GM19452 (cell line): ENCODE measurements at regions not wholly inside any gene's neighbourhood (a gene's known extent, or its start where the extent isn't known, plus 50 kb on each side); places are given as distances from the start of the nearest gene placed in this dataset.

Experiments used
- ATAC-seq: cut with Tn5 transposase; IDR thresholded peaks from one replicate; pipeline ENCODE4 v1.9.1; 2021; ENCODE audit not compliant: unreplicated experiment

GRCh38 chr4:177569434-177569833, 127.2 kb upstream of the AGA start:
- ATAC-seq: no peak

DNA sequence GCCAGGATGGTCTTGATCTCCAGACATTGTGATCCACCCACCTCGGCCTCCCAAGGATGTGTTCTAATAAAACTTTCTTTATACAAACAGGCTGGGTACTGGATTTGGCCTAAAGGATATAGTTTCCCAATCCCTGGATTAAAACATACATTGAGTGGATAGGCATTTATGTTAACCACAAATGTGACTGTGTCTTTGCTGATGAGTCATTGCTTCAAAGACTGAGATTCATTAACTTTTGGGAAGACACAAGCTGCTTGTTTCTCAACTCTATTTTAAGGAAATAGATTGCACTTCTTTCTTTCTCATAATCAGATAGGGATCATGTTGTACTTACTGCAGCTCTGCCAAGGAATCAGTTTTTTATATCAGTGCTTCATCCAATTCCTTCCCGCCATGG, 131.3 kb upstream of the AGA start:
- ATAC-seq: no peak

DNA sequence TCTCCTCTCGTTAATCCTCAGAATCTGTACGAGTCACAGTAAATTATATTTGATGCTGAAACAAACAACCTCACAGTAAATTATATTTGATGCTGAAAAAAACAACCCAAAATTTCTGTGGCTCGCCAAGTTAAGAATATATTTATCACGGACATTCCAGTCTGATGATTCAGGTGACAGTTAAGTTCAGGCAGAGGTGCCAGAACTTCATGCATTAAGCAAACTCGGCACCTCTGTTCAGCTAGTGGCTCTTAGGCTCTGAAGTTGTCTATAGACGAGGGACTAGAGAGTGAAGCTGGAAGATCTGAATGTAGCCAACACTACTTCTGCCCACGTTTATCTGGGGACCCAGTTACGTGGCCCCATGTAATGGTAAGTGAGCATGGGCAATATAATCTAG, 132.2 kb upstream of the AGA start:
- ATAC-seq: no peak

DNA sequence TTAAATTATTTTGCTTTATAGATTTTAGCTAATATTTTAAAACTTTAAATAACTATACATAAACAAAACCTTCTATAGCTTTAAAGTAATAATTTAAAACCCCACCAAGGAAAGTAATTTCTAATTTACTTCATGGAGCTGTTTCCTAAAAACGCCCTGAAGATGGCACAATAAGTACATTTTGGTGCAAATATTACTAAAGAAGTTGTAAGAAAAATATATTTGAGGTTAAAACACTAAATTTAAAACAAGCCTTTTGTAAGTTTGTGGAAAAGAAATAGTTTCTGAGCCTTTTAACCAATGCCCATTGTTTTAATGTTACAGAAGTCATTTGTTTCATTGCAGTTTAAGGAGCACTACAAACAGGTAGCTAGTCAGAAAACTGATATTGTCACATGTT, 137.4 kb upstream of the AGA start:
- no peak for ATAC-seq

GRCh38 chr4:177582992-177583391, 140.8 kb upstream of the AGA start:
- no peak for ATAC-seq

DNA sequence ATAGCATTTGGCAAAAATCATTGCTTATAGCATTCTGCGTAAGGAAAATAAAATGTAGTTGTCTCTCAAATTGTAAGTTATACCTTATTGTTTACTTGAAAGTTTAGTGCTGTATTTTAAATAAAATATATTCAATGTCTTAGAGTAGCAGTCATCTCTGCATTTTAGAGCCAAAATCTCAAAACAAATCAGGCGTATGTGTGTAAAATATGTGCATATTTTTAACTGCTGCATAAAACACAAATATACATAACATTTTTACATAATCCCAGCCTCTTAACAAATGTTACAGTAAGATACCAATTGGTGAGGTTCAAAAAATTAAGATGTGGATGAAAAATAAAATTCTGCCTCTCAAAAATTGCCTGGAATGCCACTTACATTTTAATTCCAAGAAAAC, 145.8 kb upstream of the AGA start:
- ATAC-seq: no peak

DNA sequence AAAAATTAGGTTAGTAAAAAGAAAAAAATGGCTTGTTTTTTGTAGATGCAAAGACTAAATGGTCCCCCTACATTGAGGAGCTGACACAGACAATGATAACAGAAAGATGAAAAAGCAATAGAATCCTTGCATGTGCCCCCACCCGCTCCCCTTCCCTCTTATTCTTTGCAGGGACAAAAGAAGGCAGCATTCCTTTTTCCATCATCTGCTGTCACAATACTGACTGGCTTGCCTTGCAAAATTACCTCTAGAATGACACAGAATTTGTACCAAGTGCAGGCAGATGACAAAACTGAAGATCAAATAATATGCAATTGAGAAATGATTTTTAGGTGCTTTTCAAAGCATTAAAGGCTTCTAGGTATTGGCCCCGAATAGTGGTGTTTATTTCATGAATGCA, 153.1 kb upstream of the AGA start:
- ATAC-seq: no peak

GRCh38 chr4:177596035-177596434, 153.8 kb upstream of the AGA start:
- ATAC-seq: no peak

DNA sequence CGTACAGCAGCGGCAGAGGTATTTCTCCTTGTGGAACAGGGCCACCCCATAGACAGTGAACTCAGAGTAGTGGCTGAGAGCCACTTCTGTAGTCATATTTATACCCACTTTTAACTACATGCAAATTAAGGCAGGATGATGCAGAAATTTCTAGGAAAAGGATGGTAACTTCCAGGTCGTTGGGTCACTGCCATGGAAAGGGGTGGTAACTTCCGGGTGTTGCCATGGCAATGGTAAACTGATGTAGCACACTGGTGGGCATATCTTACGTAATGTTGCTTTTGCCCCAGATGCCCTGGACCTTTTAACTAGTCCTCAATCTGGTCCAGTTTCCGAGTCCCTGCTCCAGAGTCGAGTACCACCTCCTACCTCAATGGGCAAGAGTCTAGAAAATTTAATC, 154.8 kb upstream of the AGA start:
- no peak for ATAC-seq

GRCh38 chr4:177605252-177605651, 163.0 kb upstream of the AGA start:
- ATAC-seq: no peak

- ATAC-seq: no peak
Measured at GRCh38 chr4:177607111-177607573, 164.9 kb upstream of the AGA start.

DNA sequence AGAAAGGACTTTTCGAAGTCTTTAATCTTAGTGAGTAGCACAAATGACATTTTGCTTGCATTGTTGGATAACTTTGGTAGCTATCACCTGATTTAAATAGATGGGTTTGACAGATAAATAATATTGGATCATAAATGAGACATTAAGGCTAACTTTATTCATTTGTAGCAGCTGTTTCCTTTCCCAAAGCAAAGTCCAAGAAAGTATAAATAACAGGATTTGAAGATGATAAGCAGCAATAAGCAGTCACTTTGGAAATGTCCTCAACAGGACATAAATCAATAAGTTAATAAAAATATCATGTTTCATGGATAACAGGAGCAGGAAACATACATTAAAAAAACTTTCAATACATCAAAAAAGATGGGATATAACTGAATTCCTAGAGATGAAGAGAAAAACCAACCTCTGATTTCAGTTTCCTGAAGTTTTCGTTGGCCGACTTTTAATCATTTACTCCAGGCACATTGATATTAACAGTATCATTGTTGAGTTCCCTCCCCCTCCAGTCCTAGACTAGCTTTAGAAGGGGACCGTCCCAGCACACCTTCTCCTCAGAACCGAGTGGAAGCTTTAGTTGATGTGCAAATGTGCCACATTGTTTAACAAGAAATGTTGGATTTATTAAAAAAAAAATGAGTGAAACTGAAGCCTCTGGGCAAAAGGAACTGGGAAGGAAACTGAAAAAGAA, 169.9 kb upstream of the AGA start:
- no peak for ATAC-seq

DNA sequence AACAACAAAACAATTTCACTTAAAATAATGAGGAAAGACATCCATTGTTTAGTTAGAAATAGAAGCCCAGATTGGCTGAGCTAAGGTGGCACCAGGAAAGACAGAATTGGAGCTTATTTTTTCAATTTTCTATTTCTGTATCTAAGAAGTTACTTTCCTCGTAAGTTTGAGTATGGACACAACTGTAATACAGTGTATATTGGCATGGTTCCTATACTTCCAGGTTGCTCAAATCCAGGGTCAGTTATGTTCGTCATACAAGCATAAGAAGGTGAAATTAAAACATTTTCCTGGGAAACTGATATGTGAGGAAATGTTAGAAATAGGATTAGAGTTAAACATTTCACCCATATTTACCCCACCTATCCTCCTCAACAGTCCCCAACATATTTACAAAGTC, 170.4 kb upstream of the AGA start:
- ATAC-seq: no peak

- no peak for ATAC-seq
Measured at GRCh38 chr4:177632481-177632880, 190.2 kb upstream of the AGA start.

GRCh38 chr4:177638871-177639270, 196.6 kb upstream of the AGA start:
- ATAC-seq: no peak

DNA sequence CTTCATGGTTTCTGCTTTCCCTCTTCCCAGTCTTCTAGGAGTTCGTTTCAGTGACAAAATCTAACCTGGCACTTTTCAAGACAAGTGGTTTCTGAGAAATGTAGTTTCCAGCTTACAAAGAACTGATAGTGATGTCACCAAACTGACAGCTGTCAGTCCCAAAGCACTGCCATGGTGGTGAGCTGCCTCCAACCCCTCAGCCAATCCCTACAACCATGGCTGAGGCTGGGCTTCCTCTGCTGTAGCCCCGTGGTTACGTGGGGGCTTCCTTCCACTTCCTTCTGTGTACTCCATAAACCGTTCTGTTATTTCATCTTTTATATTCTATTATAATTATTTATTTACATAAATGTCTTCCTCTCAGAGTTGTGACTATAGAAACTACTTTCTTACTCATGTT, 198.6 kb upstream of the AGA start:
- ATAC-seq: no peak

- no peak for ATAC-seq
Measured at GRCh38 chr4:177660223-177660622, 218.0 kb upstream of the AGA start.

DNA sequence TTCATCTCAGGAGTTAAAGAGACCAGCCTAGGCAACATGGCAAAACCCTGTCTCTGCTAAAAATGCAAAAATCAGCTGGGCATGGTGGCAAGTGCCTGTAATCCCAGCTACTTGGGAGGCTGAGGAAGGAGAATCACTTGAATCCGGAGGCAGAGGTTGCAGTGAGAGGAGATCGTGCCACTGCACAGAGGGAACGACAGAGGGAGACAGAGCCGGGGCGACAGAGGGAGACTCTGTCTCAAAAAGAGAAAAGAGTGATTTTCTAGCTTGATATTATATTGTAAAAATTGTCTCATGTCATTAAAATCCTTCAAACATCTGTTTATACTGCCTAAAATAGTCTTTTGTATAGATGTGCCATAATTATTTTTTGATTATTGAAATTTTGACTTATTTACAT, 225.4 kb upstream of the AGA start:
- no peak for ATAC-seq

GRCh38 chr4:177671387-177671786, 229.2 kb upstream of the AGA start:
- no peak for ATAC-seq

- ATAC-seq: no peak
Measured at GRCh38 chr4:177671845-177672244, 229.6 kb upstream of the AGA start.

GRCh38 chr4:177673985-177674489, 231.8 kb upstream of the AGA start:
- no peak for ATAC-seq

DNA sequence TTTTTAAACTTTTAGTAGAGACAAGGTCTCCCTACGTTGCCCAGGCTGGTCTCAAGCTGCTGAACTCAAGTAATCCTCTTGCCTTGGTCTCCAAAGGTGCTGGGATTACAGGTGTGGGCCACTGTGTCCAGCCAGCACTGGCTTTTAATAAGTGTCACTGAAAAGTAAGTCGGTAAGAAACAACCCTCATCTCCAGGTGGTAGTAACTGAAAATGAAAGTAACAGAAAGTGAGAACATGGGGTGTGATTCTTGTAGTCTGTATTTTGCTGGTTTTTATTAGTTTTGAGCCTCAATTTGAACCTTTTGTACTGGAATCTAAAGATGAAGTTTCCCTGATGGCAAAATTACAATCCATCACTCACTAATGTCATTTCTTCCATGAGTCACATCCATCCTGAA, 238.1 kb upstream of the AGA start:
- peak; percentile 70 for ATAC-seq

- no peak for ATAC-seq
Measured at GRCh38 chr4:177681902-177682301, 239.7 kb upstream of the AGA start.
